Islet precursor cell (in vitro differentiated cells): ENCODE measurements at regions not wholly inside any gene's neighbourhood (a gene's known extent, or its start where the extent isn't known, plus 50 kb on each side); places are given as distances from the start of the nearest gene placed in this dataset.
"Not testable (repeated sequence)": the region's sequence is repeated elsewhere in the genome, so short reads cannot be mapped to it uniquely, and the experiment has no call there.

Source experiments
- DNase-seq: peaks from one replicate; pipeline ENCODE4 v3.0.0-alpha.2; 2018

GRCh38 chr5:97955450-97955849 is 772.4 kb upstream of the RIOK2 start:
- no peak for DNase-seq

- DNase-seq, result no peak
Measured at GRCh38 chr5:97967292-97967691, 784.2 kb upstream of the RIOK2 start.

GRCh38 chr5:97968346-97968745 is 785.3 kb upstream of the RIOK2 start:
- no peak for DNase-seq

GRCh38 chr5:97979740-97980139 is 793.7 kb upstream of the RGMB start:
- DNase-seq, result no peak

- no peak for DNase-seq
Measured at GRCh38 chr5:97980291-97980690, 793.2 kb upstream of the RGMB start.

GRCh38 chr5:97986069-97986468 is 787.4 kb upstream of the RGMB start:
- peak; percentile 63 for DNase-seq

GRCh38 chr5:97991236-97991635 is 782.2 kb upstream of the RGMB start:
- DNase-seq, result no peak

GRCh38 chr5:97998941-97999340 is 774.5 kb upstream of the RGMB start:
- no peak for DNase-seq

- DNase-seq, result no peak
Measured at GRCh38 chr5:98004463-98004862, 769.0 kb upstream of the RGMB start.

- DNase-seq, result no peak
Measured at GRCh38 chr5:98016771-98017170, 756.7 kb upstream of the RGMB start.

- not testable (repeated sequence) for DNase-seq
Measured at GRCh38 chr5:98030273-98030672, 743.2 kb upstream of the RGMB start.

- not testable (repeated sequence) for DNase-seq
Measured at GRCh38 chr5:98031036-98031435, 742.4 kb upstream of the RGMB start.

GRCh38 chr5:98031496-98031895 is 742.0 kb upstream of the RGMB start:
- no peak for DNase-seq

GRCh38 chr5:98031926-98032325 is 741.5 kb upstream of the RGMB start:
- no peak for DNase-seq

- no peak for DNase-seq
Measured at GRCh38 chr5:98041661-98042060, 731.8 kb upstream of the RGMB start.

- no peak for DNase-seq
Measured at GRCh38 chr5:98042521-98042920, 730.9 kb upstream of the RGMB start.

- no peak for DNase-seq
Measured at GRCh38 chr5:98042961-98043360, 730.5 kb upstream of the RGMB start.

- no peak for DNase-seq
Measured at GRCh38 chr5:98050583-98050982, 722.9 kb upstream of the RGMB start.

- DNase-seq, result no peak
Measured at GRCh38 chr5:98053170-98053569, 720.3 kb upstream of the RGMB start.

GRCh38 chr5:98060148-98060547 is 713.3 kb upstream of the RGMB start:
- no peak for DNase-seq

GRCh38 chr5:98064118-98064685 is 709.3 kb upstream of the RGMB start:
- no peak for DNase-seq

- DNase-seq, result no peak
Measured at GRCh38 chr5:98065261-98065909, 708.1 kb upstream of the RGMB start.

- DNase-seq, result no peak
Measured at GRCh38 chr5:98066910-98067309, 706.6 kb upstream of the RGMB start.

GRCh38 chr5:98069876-98070512 is 703.5 kb upstream of the RGMB start:
- DNase-seq, result no peak

GRCh38 chr5:98072921-98073320 is 700.5 kb upstream of the RGMB start:
- no peak for DNase-seq
